Adrenal gland (tissue), 5 donors: ENCODE measurements at regions not wholly inside any gene's neighbourhood (a gene's known extent, or its start where the extent isn't known, plus 50 kb on each side); places are given as distances from the start of the nearest gene placed in this dataset.

Experiments
- CTCF ChIP-seq, 6 experiments: fragments of 450-650 bp in 4 of 6; fragments of 200-600 bp in 2 of 6; sonication (generic) in 1 of 6; IDR thresholded peaks; 1 replicate in 5 of 6; 2 replicates in 1 of 6; pipeline versions ENCODE4 v1.5.1 to v1.8.0; 2016 to 2021; ENCODE audit warnings: antibody characterized with exemption in 6 of 6, mild to moderate bottlenecking in 2 of 6, moderate library complexity in 1 of 6
- POLR2A ChIP-seq, 2 donors: fragments of 450-650 bp; IDR thresholded peaks; one replicate each; pipeline ENCODE4 v1.6.1; 2017; ENCODE audit warnings: antibody characterized with exemption in 2 of 2, mild to moderate bottlenecking in 2 of 2, moderate library complexity in 1 of 2
- donor health status: DM: no; HTN: no; CAD: no.

GRCh38 chr17:77499699-77500435, 359.1 kb downstream of the SEC14L1 start:
- TF ChIP-seq CTCF (IDR thresholded peaks at IDR 0.05): no peak
- no peak for TF ChIP-seq POLR2A (IDR thresholded peaks at IDR 0.05)
